ENCODE measurements at regions not wholly inside any gene's neighbourhood (a gene's known extent, or its start where the extent isn't known, plus 50 kb on each side); places are given as distances from the start of the nearest gene placed in this dataset.
A peak's percentile ranks its signal among the peaks of the same experiment; 100 is the strongest.

DNA sequence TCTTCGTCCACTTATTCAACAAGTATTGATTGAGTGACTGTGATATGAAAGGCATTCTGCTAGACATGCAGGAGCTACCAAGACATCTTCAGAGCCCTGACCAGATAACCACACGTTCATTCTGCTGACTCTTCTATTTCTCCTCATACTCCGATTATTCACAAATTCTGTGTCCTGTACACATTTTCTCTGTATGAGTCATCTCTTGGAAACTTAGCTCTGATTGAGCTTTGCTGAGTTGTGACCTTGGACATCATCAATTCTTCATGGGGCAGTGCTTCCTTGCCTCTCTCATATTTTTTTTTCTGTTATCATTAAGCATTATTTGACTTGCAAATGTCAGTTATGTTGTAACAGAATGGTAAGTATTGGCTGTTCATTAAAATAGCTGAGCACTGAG is 351.6 kb upstream of the CNR1 start:
- no peak for DNase-seq (ENCODE audit: low read depth, low spot score)
- CTCF ChIA-PET, result no interaction called here

DNA sequence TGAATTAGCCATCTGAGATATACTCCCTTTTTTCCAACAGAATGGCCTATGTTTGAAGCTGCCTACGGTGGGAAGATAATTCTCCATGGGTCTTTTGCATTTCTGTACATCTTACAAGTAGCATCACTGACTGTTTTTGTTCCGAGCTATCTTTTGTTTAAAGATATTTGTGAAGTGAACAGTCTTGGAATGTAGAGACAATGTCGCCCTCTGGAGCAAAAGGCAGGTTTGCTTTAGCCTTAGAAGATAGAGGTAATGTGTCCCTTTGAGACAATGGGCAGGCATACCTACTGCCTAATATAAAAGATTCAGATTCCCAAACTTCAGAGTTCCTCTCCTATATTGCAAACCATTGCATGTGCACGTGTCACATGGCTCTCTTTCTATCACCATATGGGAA is 347.8 kb upstream of the CNR1 start:
- ChIA-PET POLR2A (no interaction called here), CTCF (no interaction called here)
- Histone ChIP-seq H3K27ac (ENCODE audit: low read length) (no peak overlapping the region), H3K27me3 (ENCODE audit: control insufficient read depth, insufficient read depth, low read length) (peaks cover 2% of the 10 kb centered on the region; the same call in 1 of the 2 replicates), H3K4me1 (ENCODE audit: control insufficient read depth, insufficient read depth, low read length) (no peaks in the 10 kb centered on the region), H3K4me3 (ENCODE audit: low read depth in 2 of 2, low read length in 2 of 2) (no peak overlapping the region), H3K36me3 (ENCODE audit: control insufficient read depth, insufficient read depth, low read length) (no peaks in the 10 kb centered on the region), H3K9me3 (ENCODE audit: control insufficient read depth, insufficient read depth, low read depth, low read length) (no peaks in the 10 kb centered on the region)
- intact Hi-C loops (cut with micrococcal nuclease; ENCODE audit: unreplicated experiment) (no loop called here), in situ Hi-C loops (cut with HindIII; ENCODE audit: low pct_unique_long_range_greater_than_20kb, low sequenced_read_pairs) (no loop called here)
- TF ChIP-seq, protein P1, sequence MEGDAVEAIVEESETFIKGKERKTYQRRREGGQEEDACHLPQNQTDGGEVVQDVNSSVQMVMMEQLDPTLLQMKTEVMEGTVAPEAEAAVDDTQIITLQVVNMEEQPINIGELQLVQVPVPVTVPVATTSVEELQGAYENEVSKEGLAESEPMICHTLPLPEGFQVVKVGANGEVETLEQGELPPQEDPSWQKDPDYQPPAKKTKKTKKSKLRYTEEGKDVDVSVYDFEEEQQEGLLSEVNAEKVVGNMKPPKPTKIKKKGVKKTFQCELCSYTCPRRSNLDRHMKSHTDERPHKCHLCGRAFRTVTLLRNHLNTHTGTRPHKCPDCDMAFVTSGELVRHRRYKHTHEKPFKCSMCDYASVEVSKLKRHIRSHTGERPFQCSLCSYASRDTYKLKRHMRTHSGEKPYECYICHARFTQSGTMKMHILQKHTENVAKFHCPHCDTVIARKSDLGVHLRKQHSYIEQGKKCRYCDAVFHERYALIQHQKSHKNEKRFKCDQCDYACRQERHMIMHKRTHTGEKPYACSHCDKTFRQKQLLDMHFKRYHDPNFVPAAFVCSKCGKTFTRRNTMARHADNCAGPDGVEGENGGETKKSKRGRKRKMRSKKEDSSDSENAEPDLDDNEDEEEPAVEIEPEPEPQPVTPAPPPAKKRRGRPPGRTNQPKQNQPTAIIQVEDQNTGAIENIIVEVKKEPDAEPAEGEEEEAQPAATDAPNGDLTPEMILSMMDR (IDR thresholded peaks at IDR 0.05), result peak; percentile 16; the same call in 1 of the 2 replicates
- TF ChIP-seq, protein P2, sequence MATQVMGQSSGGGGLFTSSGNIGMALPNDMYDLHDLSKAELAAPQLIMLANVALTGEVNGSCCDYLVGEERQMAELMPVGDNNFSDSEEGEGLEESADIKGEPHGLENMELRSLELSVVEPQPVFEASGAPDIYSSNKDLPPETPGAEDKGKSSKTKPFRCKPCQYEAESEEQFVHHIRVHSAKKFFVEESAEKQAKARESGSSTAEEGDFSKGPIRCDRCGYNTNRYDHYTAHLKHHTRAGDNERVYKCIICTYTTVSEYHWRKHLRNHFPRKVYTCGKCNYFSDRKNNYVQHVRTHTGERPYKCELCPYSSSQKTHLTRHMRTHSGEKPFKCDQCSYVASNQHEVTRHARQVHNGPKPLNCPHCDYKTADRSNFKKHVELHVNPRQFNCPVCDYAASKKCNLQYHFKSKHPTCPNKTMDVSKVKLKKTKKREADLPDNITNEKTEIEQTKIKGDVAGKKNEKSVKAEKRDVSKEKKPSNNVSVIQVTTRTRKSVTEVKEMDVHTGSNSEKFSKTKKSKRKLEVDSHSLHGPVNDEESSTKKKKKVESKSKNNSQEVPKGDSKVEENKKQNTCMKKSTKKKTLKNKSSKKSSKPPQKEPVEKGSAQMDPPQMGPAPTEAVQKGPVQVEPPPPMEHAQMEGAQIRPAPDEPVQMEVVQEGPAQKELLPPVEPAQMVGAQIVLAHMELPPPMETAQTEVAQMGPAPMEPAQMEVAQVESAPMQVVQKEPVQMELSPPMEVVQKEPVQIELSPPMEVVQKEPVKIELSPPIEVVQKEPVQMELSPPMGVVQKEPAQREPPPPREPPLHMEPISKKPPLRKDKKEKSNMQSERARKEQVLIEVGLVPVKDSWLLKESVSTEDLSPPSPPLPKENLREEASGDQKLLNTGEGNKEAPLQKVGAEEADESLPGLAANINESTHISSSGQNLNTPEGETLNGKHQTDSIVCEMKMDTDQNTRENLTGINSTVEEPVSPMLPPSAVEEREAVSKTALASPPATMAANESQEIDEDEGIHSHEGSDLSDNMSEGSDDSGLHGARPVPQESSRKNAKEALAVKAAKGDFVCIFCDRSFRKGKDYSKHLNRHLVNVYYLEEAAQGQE (IDR thresholded peaks at IDR 0.05; ENCODE audit: insufficient read depth in 1 of 2, low read depth in 2 of 2, low read length in 1 of 2), result no peak
- DNase-seq (ENCODE audit: low read depth, low spot score) (no peak), ATAC-seq (no peak)
- no TSS peak for BruUV-seq (replicated peaks)

More for the DNA sequence above, 351.6 kb upstream of the CNR1 start:
- peaks cover 2% of the 10 kb centered on the region; the same call in 1 of the 2 replicates for H3K27me3 ChIP-seq (ENCODE audit: control insufficient read depth, insufficient read depth, low read length)
- no peak overlapping the region for H3K27ac ChIP-seq (ENCODE audit: low read length)
- no TSS peak for BruUV-seq (replicated peaks)
- in situ Hi-C loops (cut with HindIII; ENCODE audit: low pct_unique_long_range_greater_than_20kb, low sequenced_read_pairs), result no loop called here
- no peaks in the 10 kb centered on the region for H3K36me3 ChIP-seq (ENCODE audit: control insufficient read depth, insufficient read depth, low read length)
- TF ChIP-seq SIN3A (IDR thresholded peaks at IDR 0.05; ENCODE audit: borderline replicate concordance, insufficient read depth, low read depth, low read length) (no peak), TCF7L2 (IDR thresholded peaks at IDR 0.05; ENCODE audit: low read depth, low read length) (no peak)
- no peaks in the 10 kb centered on the region for H3K9me3 ChIP-seq (ENCODE audit: control insufficient read depth, insufficient read depth, low read depth, low read length)
- H3K4me3 ChIP-seq (ENCODE audit: low read depth in 2 of 2, low read length in 2 of 2), result no peak overlapping the region
- no peaks in the 10 kb centered on the region for H3K4me1 ChIP-seq (ENCODE audit: control insufficient read depth, insufficient read depth, low read length)
- intact Hi-C loops (cut with micrococcal nuclease; ENCODE audit: unreplicated experiment), result no loop called here
- ATAC-seq, result no peak
- POLR2A ChIA-PET, result no interaction called here

DNA sequence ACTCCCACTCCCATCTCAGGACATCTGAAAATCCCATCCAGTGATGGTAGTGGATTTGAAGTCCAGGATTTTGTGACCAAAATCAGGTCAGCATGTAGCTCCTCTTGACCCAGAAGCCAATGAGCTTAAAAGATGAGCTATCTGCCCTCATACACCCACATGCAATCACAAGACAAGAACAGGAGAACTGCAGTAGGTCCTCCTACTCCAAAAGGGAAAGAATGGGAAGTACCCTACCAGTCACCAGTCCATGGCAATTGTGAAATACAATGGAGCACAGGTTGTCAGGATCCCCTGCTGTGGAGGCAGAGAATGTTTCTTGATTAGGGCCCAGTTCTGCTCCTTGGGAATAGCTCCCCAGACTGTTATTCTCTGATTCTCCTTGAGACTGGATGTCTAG is 347.3 kb upstream of the CNR1 start:
- Histone ChIP-seq H3K36me3 (ENCODE audit: control insufficient read depth, insufficient read depth, low read length) (no peaks in the 10 kb centered on the region), H3K27ac (ENCODE audit: low read length) (no peak overlapping the region), H3K9me3 (ENCODE audit: control insufficient read depth, insufficient read depth, low read depth, low read length) (no peaks in the 10 kb centered on the region), H3K4me1 (ENCODE audit: control insufficient read depth, insufficient read depth, low read length) (no peaks in the 10 kb centered on the region), H3K4me3 (ENCODE audit: low read depth in 2 of 2, low read length in 2 of 2) (no peak overlapping the region), H3K27me3 (ENCODE audit: control insufficient read depth, insufficient read depth, low read length) (peaks cover 2% of the 10 kb centered on the region; the same call in 1 of the 2 replicates)
- intact Hi-C loops (cut with micrococcal nuclease; ENCODE audit: unreplicated experiment) (no loop called here), in situ Hi-C loops (cut with HindIII; ENCODE audit: low pct_unique_long_range_greater_than_20kb, low sequenced_read_pairs) (no loop called here)
- TF ChIP-seq SIN3A (IDR thresholded peaks at IDR 0.05; ENCODE audit: borderline replicate concordance, insufficient read depth, low read depth, low read length) (no peak), TCF7L2 (IDR thresholded peaks at IDR 0.05; ENCODE audit: low read depth, low read length) (no peak), POLR2AphosphoS5 (IDR thresholded peaks at IDR 0.05; ENCODE audit: low read depth, low read length) (no peak)
- TF ChIP-seq, protein P2 (IDR thresholded peaks at IDR 0.05; ENCODE audit: insufficient read depth in 1 of 2, low read depth in 2 of 2, low read length in 1 of 2), result no peak
- TF ChIP-seq, protein P1 (IDR thresholded peaks at IDR 0.05), result no peak
- ChIA-PET CTCF (no interaction called here), POLR2A (interaction anchor here (0.7 kb wide), 1 partner anchor 710 kb away, joined by 3 read pairs; no protein-coding TSS in a partner anchor)
- BruUV-seq (replicated peaks), result no TSS peak
- ATAC-seq (no peak), DNase-seq (ENCODE audit: low read depth, low spot score) (no peak)
